Neural cell (in vitro differentiated cells): ENCODE measurements at regions not wholly inside any gene's neighbourhood (a gene's known extent, or its start where the extent isn't known, plus 50 kb on each side); places are given as distances from the start of the nearest gene placed in this dataset.

Experiments used
- H2AFZ ChIP-seq: fragments of 200-600, 300-800 bp; sonication (generic), shearing (Covaris generic); 2 replicates; pipeline ENCODE4 v1.6.0; 2014; ENCODE audit warnings: low read depth, mild to moderate bottlenecking, antibody characterized with exemption, low read length, moderate library complexity
- H3F3A ChIP-seq: fragments of 200-600 bp; shearing (Covaris generic); 2 replicates; pipeline ENCODE4 v1.6.1; 2016; ENCODE audit warnings: mild to moderate bottlenecking, moderate library complexity, mixed read lengths, antibody characterized with exemption, low read length; ENCODE audit not compliant: insufficient read depth, poor library complexity, severe bottlenecking
- H3K27ac ChIP-seq: fragments of 200-600, 300-800 bp; sonication (generic), shearing (Covaris generic); 2 replicates; pipeline ENCODE4 v1.5.1; 2014; ENCODE audit warnings: mild to moderate bottlenecking, low read length, moderate library complexity
- H3K27me3 ChIP-seq: fragments of 300-800, 200-600 bp; sonication (generic), shearing (Covaris generic); 2 replicates; pipeline ENCODE4 v1.6.0; 2014; ENCODE audit warnings: mild to moderate bottlenecking, low read depth, low read length, moderate library complexity; ENCODE audit not compliant: insufficient read depth
- H3K36me3 ChIP-seq: fragments of 300-800, 200-600 bp; sonication (generic), shearing (Covaris generic); 2 replicates; pipeline ENCODE4 v1.5.1; 2014; ENCODE audit warnings: mild to moderate bottlenecking, antibody characterized with exemption, low read length, moderate library complexity; ENCODE audit not compliant: insufficient read depth
- H3K4me2 ChIP-seq: fragments of 300-800, 200-600 bp; sonication (generic), shearing (Covaris generic); 2 replicates; pipeline ENCODE4 v1.6.0; 2014; ENCODE audit warnings: mild to moderate bottlenecking, low read length
- H3K4me3 ChIP-seq: fragments of 300-800, 200-600 bp; sonication (generic), shearing (Covaris generic); 2 replicates; pipeline ENCODE4 v1.5.1; 2014; ENCODE audit warnings: mild to moderate bottlenecking, low read length, moderate library complexity
- H3K79me2 ChIP-seq: fragments of 200-600 bp; shearing (Covaris generic); replicated peaks from 2 replicates; pipeline ENCODE4 v1.6.0; 2014; ENCODE audit warnings: mild to moderate bottlenecking, low read length, moderate library complexity; ENCODE audit not compliant: insufficient read depth
- H3K9ac ChIP-seq: fragments of 300-800, 200-600 bp; sonication (generic), shearing (Covaris generic); 2 replicates; pipeline ENCODE4 v1.6.1; 2016; ENCODE audit warnings: mild to moderate bottlenecking, low read length, mixed read lengths
- H3K9me2 ChIP-seq: fragments of 200-600 bp; shearing (Covaris generic); 2 replicates; pipeline ENCODE4 v1.6.1; 2016; ENCODE audit warnings: mild to moderate bottlenecking, low read length, mixed read lengths; ENCODE audit not compliant: insufficient read depth
- H3K9me3 ChIP-seq: fragments of 200-600, 300-800 bp; sonication (generic), shearing (Covaris generic); 2 replicates; pipeline ENCODE4 v1.6.1; 2016; ENCODE audit warnings: mild to moderate bottlenecking, mixed run types, low read length, moderate library complexity, mixed read lengths
- H4K20me1 ChIP-seq: fragments of 200-600 bp; shearing (Covaris generic); 2 replicates; pipeline ENCODE4 v1.6.1; 2016; ENCODE audit warnings: mild to moderate bottlenecking, mixed run types; ENCODE audit not compliant: insufficient read depth
- EP300 ChIP-seq: fragments of 450-650 bp; conservative IDR thresholded peaks from 2 replicates; pipeline ENCODE4 v1.6.1; 2014; ENCODE audit warnings: antibody characterized with exemption, mild to moderate bottlenecking, moderate library complexity; ENCODE audit not compliant: poor library complexity, severe bottlenecking
- EZH2 ChIP-seq: fragments of 200-600, 300-800 bp; shearing (Covaris generic), sonication (generic); IDR thresholded peaks from 2 replicates; pipeline ENCODE4 v1.6.1; 2014; ENCODE audit warnings: antibody characterized with exemption, low read length, borderline replicate concordance, mild to moderate bottlenecking; ENCODE audit not compliant: insufficient read depth, poor library complexity, severe bottlenecking
- MXI1 ChIP-seq: fragments of 450-650 bp; conservative IDR thresholded peaks from 2 replicates; pipeline ENCODE4 v1.6.1; 2014; ENCODE audit warnings: antibody characterized with exemption, mild to moderate bottlenecking; ENCODE audit not compliant: poor library complexity, severe bottlenecking
- POLR2AphosphoS5 ChIP-seq: IDR thresholded peaks from 2 replicates; pipeline ENCODE4 v1.6.1; 2012
- RAD21 ChIP-seq: fragments of 450-650 bp; conservative IDR thresholded peaks from 2 replicates; pipeline ENCODE4 v1.6.1; 2014; ENCODE audit warnings: antibody characterized with exemption, mild to moderate bottlenecking, moderate library complexity
- SMC3 ChIP-seq: fragments of 450-650 bp; conservative IDR thresholded peaks from 2 replicates; pipeline ENCODE4 v1.6.1; 2014; ENCODE audit warnings: antibody characterized with exemption, mild to moderate bottlenecking, moderate library complexity; ENCODE audit not compliant: poor library complexity
- TAF1 ChIP-seq: IDR thresholded peaks from 2 replicates; pipeline ENCODE4 v1.6.1; 2012; ENCODE audit warnings: low read depth
- TF ChIP-seq, protein P1 (sequence below): fragments of 450-650 bp; IDR thresholded peaks from 2 replicates; pipeline ENCODE4 v1.5.1; 2014; ENCODE audit warnings: antibody characterized with exemption, mild to moderate bottlenecking, moderate library complexity; ENCODE audit not compliant: poor library complexity, severe bottlenecking
- TF ChIP-seq, protein P2 (sequence below): IDR thresholded peaks from 2 replicates; pipeline ENCODE4 v1.6.1; 2012; ENCODE audit warnings: borderline replicate concordance

DNA sequence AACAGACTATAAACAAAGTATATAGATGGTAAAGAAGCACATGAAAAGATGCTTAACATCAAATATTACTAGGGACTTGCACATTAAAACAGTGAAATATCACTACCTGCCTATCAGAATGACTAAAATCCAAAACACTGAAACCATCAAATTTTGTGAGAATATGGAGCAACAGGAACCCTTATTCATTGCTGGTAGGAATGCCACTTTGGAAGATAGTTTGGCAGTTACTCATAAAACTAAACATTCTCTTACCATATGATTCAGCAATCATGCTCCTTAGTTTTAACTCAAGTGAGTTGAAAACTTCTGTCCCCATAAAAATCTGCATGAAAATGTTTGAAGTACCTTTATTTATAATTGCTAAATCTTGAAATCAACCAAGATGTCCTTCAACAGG is 297.6 kb downstream of the DAD1 start:
- Histone ChIP-seq H3K4me3 (no peak overlapping the region), H3K79me2 (no peaks in the 10 kb centered on the region), H3K9me3 (no peaks in the 10 kb centered on the region), H3K4me2 (no peak overlapping the region), H3K27me3 (no peaks in the 10 kb centered on the region), H2AFZ (no peak overlapping the region), H3K9ac (no peak overlapping the region), H3K36me3 (no peaks in the 10 kb centered on the region), H3K27ac (no peak overlapping the region), H3F3A (no peaks in the 10 kb centered on the region), H4K20me1 (no peaks in the 10 kb centered on the region), H3K9me2 (no peaks in the 10 kb centered on the region)
- TF ChIP-seq, protein P1, sequence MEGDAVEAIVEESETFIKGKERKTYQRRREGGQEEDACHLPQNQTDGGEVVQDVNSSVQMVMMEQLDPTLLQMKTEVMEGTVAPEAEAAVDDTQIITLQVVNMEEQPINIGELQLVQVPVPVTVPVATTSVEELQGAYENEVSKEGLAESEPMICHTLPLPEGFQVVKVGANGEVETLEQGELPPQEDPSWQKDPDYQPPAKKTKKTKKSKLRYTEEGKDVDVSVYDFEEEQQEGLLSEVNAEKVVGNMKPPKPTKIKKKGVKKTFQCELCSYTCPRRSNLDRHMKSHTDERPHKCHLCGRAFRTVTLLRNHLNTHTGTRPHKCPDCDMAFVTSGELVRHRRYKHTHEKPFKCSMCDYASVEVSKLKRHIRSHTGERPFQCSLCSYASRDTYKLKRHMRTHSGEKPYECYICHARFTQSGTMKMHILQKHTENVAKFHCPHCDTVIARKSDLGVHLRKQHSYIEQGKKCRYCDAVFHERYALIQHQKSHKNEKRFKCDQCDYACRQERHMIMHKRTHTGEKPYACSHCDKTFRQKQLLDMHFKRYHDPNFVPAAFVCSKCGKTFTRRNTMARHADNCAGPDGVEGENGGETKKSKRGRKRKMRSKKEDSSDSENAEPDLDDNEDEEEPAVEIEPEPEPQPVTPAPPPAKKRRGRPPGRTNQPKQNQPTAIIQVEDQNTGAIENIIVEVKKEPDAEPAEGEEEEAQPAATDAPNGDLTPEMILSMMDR = no peak
- TF ChIP-seq RAD21 (no peak), EZH2 (no peak), EP300 (no peak), TAF1 (no peak), MXI1 (no peak), POLR2AphosphoS5 (no peak), SMC3 (no peak)
- TF ChIP-seq, protein P2, sequence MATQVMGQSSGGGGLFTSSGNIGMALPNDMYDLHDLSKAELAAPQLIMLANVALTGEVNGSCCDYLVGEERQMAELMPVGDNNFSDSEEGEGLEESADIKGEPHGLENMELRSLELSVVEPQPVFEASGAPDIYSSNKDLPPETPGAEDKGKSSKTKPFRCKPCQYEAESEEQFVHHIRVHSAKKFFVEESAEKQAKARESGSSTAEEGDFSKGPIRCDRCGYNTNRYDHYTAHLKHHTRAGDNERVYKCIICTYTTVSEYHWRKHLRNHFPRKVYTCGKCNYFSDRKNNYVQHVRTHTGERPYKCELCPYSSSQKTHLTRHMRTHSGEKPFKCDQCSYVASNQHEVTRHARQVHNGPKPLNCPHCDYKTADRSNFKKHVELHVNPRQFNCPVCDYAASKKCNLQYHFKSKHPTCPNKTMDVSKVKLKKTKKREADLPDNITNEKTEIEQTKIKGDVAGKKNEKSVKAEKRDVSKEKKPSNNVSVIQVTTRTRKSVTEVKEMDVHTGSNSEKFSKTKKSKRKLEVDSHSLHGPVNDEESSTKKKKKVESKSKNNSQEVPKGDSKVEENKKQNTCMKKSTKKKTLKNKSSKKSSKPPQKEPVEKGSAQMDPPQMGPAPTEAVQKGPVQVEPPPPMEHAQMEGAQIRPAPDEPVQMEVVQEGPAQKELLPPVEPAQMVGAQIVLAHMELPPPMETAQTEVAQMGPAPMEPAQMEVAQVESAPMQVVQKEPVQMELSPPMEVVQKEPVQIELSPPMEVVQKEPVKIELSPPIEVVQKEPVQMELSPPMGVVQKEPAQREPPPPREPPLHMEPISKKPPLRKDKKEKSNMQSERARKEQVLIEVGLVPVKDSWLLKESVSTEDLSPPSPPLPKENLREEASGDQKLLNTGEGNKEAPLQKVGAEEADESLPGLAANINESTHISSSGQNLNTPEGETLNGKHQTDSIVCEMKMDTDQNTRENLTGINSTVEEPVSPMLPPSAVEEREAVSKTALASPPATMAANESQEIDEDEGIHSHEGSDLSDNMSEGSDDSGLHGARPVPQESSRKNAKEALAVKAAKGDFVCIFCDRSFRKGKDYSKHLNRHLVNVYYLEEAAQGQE = no peak

DNA sequence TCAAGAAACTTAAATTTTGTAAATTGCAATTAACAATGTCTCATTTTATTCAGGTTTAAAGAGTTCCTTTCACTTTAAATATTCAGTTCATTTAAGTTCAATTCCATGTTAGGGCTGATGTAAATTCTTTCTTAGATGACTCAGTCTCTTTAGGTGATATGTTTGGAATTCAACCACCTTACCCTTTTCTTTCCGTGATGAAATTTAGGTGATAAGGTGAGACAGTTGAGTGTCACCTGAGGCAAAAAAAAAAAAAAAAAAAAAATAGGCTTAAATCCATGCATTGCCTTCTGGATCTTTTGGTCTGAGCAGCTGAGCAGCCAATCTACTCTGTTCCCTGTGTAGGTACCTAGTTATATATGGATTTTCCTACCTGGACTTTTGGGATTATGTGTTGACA is 299.5 kb downstream of the DAD1 start:
- H3K27me3 ChIP-seq = no peaks in the 10 kb centered on the region

More for the DNA sequence above, 299.5 kb downstream of the DAD1 start:
- Histone ChIP-seq H3K4me3 (no peak overlapping the region), H4K20me1 (no peaks in the 10 kb centered on the region), H3K9ac (no peak overlapping the region), H3F3A (no peaks in the 10 kb centered on the region), H3K36me3 (no peaks in the 10 kb centered on the region), H3K4me2 (no peak overlapping the region), H3K9me2 (no peaks in the 10 kb centered on the region), H3K9me3 (no peaks in the 10 kb centered on the region), H3K27ac (no peak overlapping the region), H3K79me2 (no peaks in the 10 kb centered on the region), H2AFZ (no peak overlapping the region)
- no peak for TF ChIP-seq SMC3
- TF ChIP-seq TAF1 = no peak
- TF ChIP-seq, protein P1 = no peak
- no peak for TF ChIP-seq MXI1
- no peak for TF ChIP-seq POLR2AphosphoS5
- TF ChIP-seq, protein P2 = no peak
- TF ChIP-seq RAD21 = no peak
- TF ChIP-seq EZH2 = no peak
- no peak for TF ChIP-seq EP300
